Neural cell (in vitro differentiated cells): ENCODE measurements at regions not wholly inside any gene's neighbourhood (a gene's known extent, or its start where the extent isn't known, plus 50 kb on each side); places are given as distances from the start of the nearest gene placed in this dataset.

Experiments used
- MXI1 ChIP-seq: fragments of 450-650 bp; conservative IDR thresholded peaks from 2 replicates; pipeline ENCODE4 v1.6.1; 2014; ENCODE audit warnings: antibody characterized with exemption, mild to moderate bottlenecking; ENCODE audit not compliant: poor library complexity, severe bottlenecking
- POLR2AphosphoS5 ChIP-seq: IDR thresholded peaks from 2 replicates; pipeline ENCODE4 v1.6.1; 2012
- RAD21 ChIP-seq: fragments of 450-650 bp; conservative IDR thresholded peaks from 2 replicates; pipeline ENCODE4 v1.6.1; 2014; ENCODE audit warnings: antibody characterized with exemption, mild to moderate bottlenecking, moderate library complexity
- TAF1 ChIP-seq: IDR thresholded peaks from 2 replicates; pipeline ENCODE4 v1.6.1; 2012; ENCODE audit warnings: low read depth
- TF ChIP-seq, protein P1 (sequence below): fragments of 450-650 bp; IDR thresholded peaks from 2 replicates; pipeline ENCODE4 v1.5.1; 2014; ENCODE audit warnings: antibody characterized with exemption, mild to moderate bottlenecking, moderate library complexity; ENCODE audit not compliant: poor library complexity, severe bottlenecking

DNA sequence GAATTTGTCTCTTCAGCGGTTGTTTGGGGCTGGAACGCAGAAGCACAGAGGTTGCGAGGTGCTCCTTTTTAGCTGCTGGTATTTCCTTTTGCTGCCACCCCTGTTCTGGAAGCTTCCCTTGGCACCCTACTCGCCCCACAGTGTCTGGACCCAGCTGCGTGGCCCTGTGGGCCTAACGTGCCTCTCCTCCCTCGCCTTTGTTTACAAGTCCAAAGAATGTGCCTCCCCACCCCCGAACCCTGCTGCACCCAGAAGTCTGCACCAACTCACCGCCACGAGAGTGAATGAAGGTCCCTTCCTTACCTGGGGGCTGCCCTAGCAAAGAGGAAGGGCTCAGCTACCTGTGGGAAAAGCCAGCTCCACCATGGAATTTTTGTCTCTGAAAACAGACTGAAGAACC, 139.7 kb upstream of the RPS6KA2 start:
- TF ChIP-seq TAF1 = no peak
- TF ChIP-seq, protein P1, sequence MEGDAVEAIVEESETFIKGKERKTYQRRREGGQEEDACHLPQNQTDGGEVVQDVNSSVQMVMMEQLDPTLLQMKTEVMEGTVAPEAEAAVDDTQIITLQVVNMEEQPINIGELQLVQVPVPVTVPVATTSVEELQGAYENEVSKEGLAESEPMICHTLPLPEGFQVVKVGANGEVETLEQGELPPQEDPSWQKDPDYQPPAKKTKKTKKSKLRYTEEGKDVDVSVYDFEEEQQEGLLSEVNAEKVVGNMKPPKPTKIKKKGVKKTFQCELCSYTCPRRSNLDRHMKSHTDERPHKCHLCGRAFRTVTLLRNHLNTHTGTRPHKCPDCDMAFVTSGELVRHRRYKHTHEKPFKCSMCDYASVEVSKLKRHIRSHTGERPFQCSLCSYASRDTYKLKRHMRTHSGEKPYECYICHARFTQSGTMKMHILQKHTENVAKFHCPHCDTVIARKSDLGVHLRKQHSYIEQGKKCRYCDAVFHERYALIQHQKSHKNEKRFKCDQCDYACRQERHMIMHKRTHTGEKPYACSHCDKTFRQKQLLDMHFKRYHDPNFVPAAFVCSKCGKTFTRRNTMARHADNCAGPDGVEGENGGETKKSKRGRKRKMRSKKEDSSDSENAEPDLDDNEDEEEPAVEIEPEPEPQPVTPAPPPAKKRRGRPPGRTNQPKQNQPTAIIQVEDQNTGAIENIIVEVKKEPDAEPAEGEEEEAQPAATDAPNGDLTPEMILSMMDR = no peak
- no peak for TF ChIP-seq POLR2AphosphoS5
- no peak for TF ChIP-seq RAD21
- TF ChIP-seq MXI1 = no peak
